ENCODE measurements at regions not wholly inside any gene's neighbourhood (a gene's known extent, or its start where the extent isn't known, plus 50 kb on each side); places are given as distances from the start of the nearest gene placed in this dataset.

DNA sequence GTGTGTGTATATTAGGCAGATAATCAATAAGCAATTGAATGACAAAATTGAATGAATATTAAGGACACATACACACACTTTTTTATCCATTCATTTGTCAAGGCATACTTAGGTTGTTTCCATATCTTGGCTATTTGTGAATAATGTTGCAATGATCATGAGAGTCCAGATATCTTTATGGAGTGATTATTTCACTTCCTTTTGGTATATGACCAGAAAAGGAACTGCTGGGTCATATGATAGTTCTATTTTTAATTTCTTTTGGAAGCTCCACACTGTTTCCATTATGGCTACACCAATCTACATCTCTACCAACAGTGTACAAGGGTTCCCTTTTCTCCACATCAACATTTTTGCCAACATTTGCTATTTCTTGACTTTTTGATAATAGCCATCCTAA lies 137.7 kb upstream of the PAPPA start:
- TF ChIP-seq ZFX (IDR thresholded peaks at IDR 0.05; ENCODE audit: borderline replicate concordance), result no peak
- TF ChIP-seq, protein P1, sequence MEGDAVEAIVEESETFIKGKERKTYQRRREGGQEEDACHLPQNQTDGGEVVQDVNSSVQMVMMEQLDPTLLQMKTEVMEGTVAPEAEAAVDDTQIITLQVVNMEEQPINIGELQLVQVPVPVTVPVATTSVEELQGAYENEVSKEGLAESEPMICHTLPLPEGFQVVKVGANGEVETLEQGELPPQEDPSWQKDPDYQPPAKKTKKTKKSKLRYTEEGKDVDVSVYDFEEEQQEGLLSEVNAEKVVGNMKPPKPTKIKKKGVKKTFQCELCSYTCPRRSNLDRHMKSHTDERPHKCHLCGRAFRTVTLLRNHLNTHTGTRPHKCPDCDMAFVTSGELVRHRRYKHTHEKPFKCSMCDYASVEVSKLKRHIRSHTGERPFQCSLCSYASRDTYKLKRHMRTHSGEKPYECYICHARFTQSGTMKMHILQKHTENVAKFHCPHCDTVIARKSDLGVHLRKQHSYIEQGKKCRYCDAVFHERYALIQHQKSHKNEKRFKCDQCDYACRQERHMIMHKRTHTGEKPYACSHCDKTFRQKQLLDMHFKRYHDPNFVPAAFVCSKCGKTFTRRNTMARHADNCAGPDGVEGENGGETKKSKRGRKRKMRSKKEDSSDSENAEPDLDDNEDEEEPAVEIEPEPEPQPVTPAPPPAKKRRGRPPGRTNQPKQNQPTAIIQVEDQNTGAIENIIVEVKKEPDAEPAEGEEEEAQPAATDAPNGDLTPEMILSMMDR (IDR thresholded peaks at IDR 0.05), result no peak

DNA sequence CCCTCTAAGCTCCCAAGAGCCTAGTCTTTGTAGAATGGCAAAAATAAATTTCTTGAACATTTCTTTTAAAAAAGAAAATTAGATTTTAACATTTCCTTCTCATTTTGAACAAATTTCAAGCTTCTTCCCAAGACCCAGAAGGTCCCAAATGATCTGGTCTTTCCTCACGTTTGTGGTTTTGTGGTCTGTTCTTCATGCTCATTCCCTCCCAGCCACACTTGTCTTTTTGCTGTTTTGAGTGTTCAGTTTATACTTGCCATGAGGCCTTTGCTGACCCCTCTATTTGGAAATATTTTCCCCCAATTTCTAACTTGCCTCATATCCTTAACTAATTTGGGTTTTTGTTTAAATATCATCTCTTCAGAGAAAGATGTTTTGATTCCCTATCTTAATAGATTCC lies 133.4 kb upstream of the PAPPA start:
- no peak overlapping the region for H3K27ac ChIP-seq
- no peak for TF ChIP-seq ZFX (IDR thresholded peaks at IDR 0.05; ENCODE audit: borderline replicate concordance)
- TF ChIP-seq, protein P1 (IDR thresholded peaks at IDR 0.05), result no peak

More for the DNA sequence above, 137.7 kb upstream of the PAPPA start:
- no peak overlapping the region for H3K27ac ChIP-seq

GRCh38 chr9:116020801-116021200 lies 132.8 kb upstream of the PAPPA start:
- TF ChIP-seq, protein P1 (IDR thresholded peaks at IDR 0.05), result no peak
- TF ChIP-seq ZFX (IDR thresholded peaks at IDR 0.05; ENCODE audit: borderline replicate concordance), result no peak
- no peak overlapping the region for H3K27ac ChIP-seq

DNA sequence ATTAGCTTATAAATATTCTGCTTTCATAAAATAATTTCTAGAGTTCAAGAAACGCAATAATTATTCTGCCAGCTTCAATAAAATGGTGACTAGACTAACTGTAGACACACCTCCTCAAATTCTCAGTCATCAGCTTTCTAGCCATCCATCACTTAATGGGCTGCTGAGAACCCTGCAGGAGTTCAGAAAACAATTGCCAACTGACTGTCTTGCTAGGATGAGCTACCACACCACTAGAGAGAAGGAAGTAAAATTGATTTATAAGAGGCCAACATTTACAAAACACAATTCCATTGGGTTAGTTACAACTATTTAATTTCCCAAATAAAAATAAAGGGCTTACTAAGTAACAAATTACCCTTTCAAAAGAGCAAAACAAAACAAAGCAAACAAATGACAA lies 126.5 kb upstream of the PAPPA start:
- TF ChIP-seq ZFX (IDR thresholded peaks at IDR 0.05; ENCODE audit: borderline replicate concordance), result no peak
- TF ChIP-seq, protein P1 (IDR thresholded peaks at IDR 0.05), result no peak
- no peak overlapping the region for H3K27ac ChIP-seq

DNA sequence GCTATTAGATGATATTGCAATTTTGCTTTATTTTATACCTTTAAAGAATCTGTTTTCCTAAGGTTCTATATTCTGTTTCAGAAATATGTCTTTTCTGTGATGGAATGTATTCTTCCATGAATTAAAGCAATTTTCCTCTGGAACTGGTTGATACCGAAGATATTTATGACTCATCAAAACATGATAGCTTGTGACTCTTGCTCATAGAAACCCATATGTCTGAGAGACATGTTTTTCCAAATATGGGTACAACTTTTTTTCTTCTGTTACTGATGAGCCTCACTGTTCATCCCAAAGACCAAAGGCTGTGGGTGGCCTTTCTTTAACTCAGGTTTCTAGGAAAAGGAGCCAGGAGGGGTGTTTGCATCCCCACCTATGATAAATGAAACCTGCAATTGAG lies 126.1 kb upstream of the PAPPA start:
- no peak overlapping the region for H3K27ac ChIP-seq
- no peak for TF ChIP-seq ZFX (IDR thresholded peaks at IDR 0.05; ENCODE audit: borderline replicate concordance)
- TF ChIP-seq, protein P1 (IDR thresholded peaks at IDR 0.05), result no peak

DNA sequence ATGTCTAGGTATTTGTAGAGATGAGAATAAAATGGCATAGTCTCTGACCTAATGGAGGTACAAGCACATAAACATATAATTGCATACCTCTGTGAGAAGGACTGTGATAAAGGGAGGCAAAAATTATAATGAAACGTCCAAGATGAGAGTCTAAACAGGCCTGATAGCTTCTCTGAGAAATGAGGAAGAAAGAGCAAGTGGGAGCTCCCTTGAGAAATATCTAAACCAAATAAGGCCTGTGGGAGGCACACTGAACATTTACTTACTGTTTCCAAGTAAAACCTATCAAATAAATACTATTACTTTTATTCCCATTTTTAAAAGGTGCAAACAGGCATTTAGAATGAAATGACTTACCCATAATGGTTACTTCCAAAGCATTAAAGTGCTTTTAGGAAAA lies 125.6 kb upstream of the PAPPA start:
- no peak overlapping the region for H3K27ac ChIP-seq
- TF ChIP-seq, protein P1 (IDR thresholded peaks at IDR 0.05), result no peak
- no peak for TF ChIP-seq ZFX (IDR thresholded peaks at IDR 0.05; ENCODE audit: borderline replicate concordance)

GRCh38 chr9:116030517-116030916 lies 123.1 kb upstream of the PAPPA start:
- H3K27ac ChIP-seq, result no peak overlapping the region
- TF ChIP-seq, protein P1 (IDR thresholded peaks at IDR 0.05), result no peak
- no peak for TF ChIP-seq ZFX (IDR thresholded peaks at IDR 0.05; ENCODE audit: borderline replicate concordance)

All from 22Rv1 (cell line).